WTC11 (cell line): ENCODE measurements at regions not wholly inside any gene's neighbourhood (a gene's known extent, or its start where the extent isn't known, plus 50 kb on each side); places are given as distances from the start of the nearest gene placed in this dataset.

Experiments used
- AFF4 ChIP-seq: sonication (generic); formaldehyde crosslinking; IDR thresholded peaks from 2 replicates; pipeline ENCODE4 v1.8.1; 2023; ENCODE audit warnings: mild to moderate bottlenecking, missing genetic modification reagents, borderline replicate concordance
- AR ChIP-seq: fragments of 250-450 bp; sonication (Bioruptor Pico); IDR thresholded peaks from 2 replicates; pipeline ENCODE4 v1.9.0; 2021; ENCODE audit warnings: mild to moderate bottlenecking
- CBFB ChIP-seq: sonication (generic); formaldehyde crosslinking; IDR thresholded peaks from 2 replicates; pipeline ENCODE4 v1.8.1; 2022; ENCODE audit warnings: mild to moderate bottlenecking, low read depth, missing genetic modification reagents
- CTCF ChIP-seq: fragments of 200-600 bp; IDR thresholded peaks from 2 replicates; pipeline ENCODE4 v1.8.0; 2022; ENCODE audit warnings: antibody characterized with exemption
- E2F1 ChIP-seq: sonication (generic); formaldehyde crosslinking; IDR thresholded peaks from 2 replicates; pipeline ENCODE4 v1.8.0; 2022; ENCODE audit warnings: mild to moderate bottlenecking, missing genetic modification reagents
- E2F5 ChIP-seq: sonication (generic); formaldehyde crosslinking; IDR thresholded peaks from 2 replicates; pipeline ENCODE4 v1.8.1; 2022; ENCODE audit warnings: mild to moderate bottlenecking, moderate library complexity, missing genetic modification reagents
- ESRRA ChIP-seq: sonication (generic); formaldehyde crosslinking; IDR thresholded peaks from 2 replicates; pipeline ENCODE4 v1.8.1; 2022; ENCODE audit warnings: mild to moderate bottlenecking, missing genetic modification reagents, borderline replicate concordance
- GABPB1 ChIP-seq: sonication (generic); formaldehyde crosslinking; IDR thresholded peaks from 2 replicates; pipeline ENCODE4 v1.8.1; 2023; ENCODE audit warnings: mild to moderate bottlenecking, missing genetic modification reagents
- GTF2I ChIP-seq: fragments of 250-450 bp; sonication (Bioruptor Pico); conservative IDR thresholded peaks from 2 replicates; pipeline ENCODE4 v1.4.0; 2021; ENCODE audit warnings: mild to moderate bottlenecking
- JUN ChIP-seq: sonication (generic); formaldehyde crosslinking; IDR thresholded peaks from 2 replicates; pipeline ENCODE4 v1.8.0; 2023; ENCODE audit warnings: mild to moderate bottlenecking, missing genetic modification reagents
- MXD4 ChIP-seq: fragments of 250-450 bp; sonication (Bioruptor Pico); IDR thresholded peaks from 2 replicates; pipeline ENCODE4 v1.8.0; 2021; ENCODE audit warnings: mild to moderate bottlenecking, moderate library complexity, borderline replicate concordance
- NFATC4 ChIP-seq: fragments of 250-450 bp; sonication (Bioruptor Pico); IDR thresholded peaks from 2 replicates; pipeline ENCODE4 v1.9.0; 2021; ENCODE audit warnings: mild to moderate bottlenecking
- TP53 ChIP-seq: sonication (generic); formaldehyde crosslinking; IDR thresholded peaks from 2 replicates; pipeline ENCODE4 v1.8.1; 2023; ENCODE audit warnings: mild to moderate bottlenecking, missing genetic modification reagents
- ZNF121 ChIP-seq: sonication (generic); formaldehyde crosslinking; IDR thresholded peaks from 2 replicates; pipeline ENCODE4 v1.8.0; 2023; ENCODE audit warnings: missing genetic modification reagents

- TF ChIP-seq CTCF (no peak), ESRRA (CRISPR knock-in tag) (no peak), JUN (CRISPR knock-in tag) (no peak), MXD4 (CRISPR knock-in tag) (no peak), NFATC4 (CRISPR knock-in tag) (no peak), GABPB1 (CRISPR knock-in tag) (no peak), AR (no peak), ZNF121 (CRISPR knock-in tag) (no peak), TP53 (CRISPR knock-in tag) (no peak), E2F1 (no peak), CBFB (CRISPR knock-in tag) (no peak), GTF2I (no peak), E2F5 (CRISPR knock-in tag) (no peak), AFF4 (no peak)
Measured at GRCh38 chr10:57420881-57421280, 846.8 kb downstream of the IPMK start.
